Astrocyte of the cerebellum (primary cell): ENCODE measurements at regions not wholly inside any gene's neighbourhood (a gene's known extent, or its start where the extent isn't known, plus 50 kb on each side); places are given as distances from the start of the nearest gene placed in this dataset.
"Not testable (repeated sequence)": the region's sequence is repeated elsewhere in the genome, so short reads cannot be mapped to it uniquely, and the experiment has no call there.

ENCODE experiments used
- DNase-seq: peaks from one replicate; pipeline ENCODE4 v3.0.0-alpha.2; 2011; ENCODE audit warnings: low read depth
- H3K4me3 ChIP-seq: 2 replicates; pipeline ENCODE4 v1.5.1; 2011; ENCODE audit warnings: mild to moderate bottlenecking, low read depth, low read length, moderate library complexity
- CTCF ChIP-seq: IDR thresholded peaks from 2 replicates; pipeline ENCODE4 v1.5.1; 2012; ENCODE audit warnings: low read length, low read depth, moderate library complexity, mild to moderate bottlenecking; ENCODE audit errors: missing control alignments
- in situ Hi-C: cut with HindIII; loops from 2 replicates; pipeline ENCODE4 v1.10.0; 2017; ENCODE audit warnings: low sequenced_read_pairs

- in situ Hi-C loops = loop anchor here (10.0 kb wide), 1 partner anchor 64 kb away; no protein-coding TSS in a partner anchor
Observed at GRCh38 chr4:164138521-164138920, 615.4 kb upstream of the SMIM31 start.

GRCh38 chr4:164139291-164139690, 614.6 kb upstream of the SMIM31 start:
- DNase-seq = no peak
- H3K4me3 ChIP-seq = no peak overlapping the region
- in situ Hi-C loops = loop anchor here (10.0 kb wide), 1 partner anchor 64 kb away; no protein-coding TSS in a partner anchor
- TF ChIP-seq CTCF = no peak

More at GRCh38 chr4:164138521-164138920, 615.4 kb upstream of the SMIM31 start:
- H3K4me3 ChIP-seq = no peak overlapping the region
- no peak for DNase-seq
- TF ChIP-seq CTCF = no peak

GRCh38 chr4:164141755-164142375, 612.1 kb upstream of the SMIM31 start:
- in situ Hi-C loops, DNase-seq, H3K4me3 ChIP-seq: not testable (repeated sequence)

- in situ Hi-C loops = loop anchor here (5.0 kb wide), 1 partner anchor 43 kb away; no protein-coding TSS in a partner anchor
- H3K4me3 ChIP-seq = no peak overlapping the region
- DNase-seq = no peak
- TF ChIP-seq CTCF = no peak
Observed at GRCh38 chr4:164154416-164154815, 599.5 kb upstream of the SMIM31 start.

GRCh38 chr4:164169591-164169990, 584.3 kb upstream of the SMIM31 start:
- peak; percentile 27 for DNase-seq
- TF ChIP-seq CTCF = no peak
- in situ Hi-C loops = no loop called here
- no peak overlapping the region for H3K4me3 ChIP-seq

GRCh38 chr4:164177153-164177552, 576.8 kb upstream of the SMIM31 start:
- in situ Hi-C loops = no loop called here
- no peak for DNase-seq
- no peak for TF ChIP-seq CTCF
- H3K4me3 ChIP-seq = no peak overlapping the region

- no peak overlapping the region for H3K4me3 ChIP-seq
- in situ Hi-C loops = no loop called here
- no peak for DNase-seq
- no peak for TF ChIP-seq CTCF
Observed at GRCh38 chr4:164177753-164178152, 576.2 kb upstream of the SMIM31 start.
